ENCODE measurements at regions not wholly inside any gene's neighbourhood (a gene's known extent, or its start where the extent isn't known, plus 50 kb on each side); places are given as distances from the start of the nearest gene placed in this dataset.

DNA sequence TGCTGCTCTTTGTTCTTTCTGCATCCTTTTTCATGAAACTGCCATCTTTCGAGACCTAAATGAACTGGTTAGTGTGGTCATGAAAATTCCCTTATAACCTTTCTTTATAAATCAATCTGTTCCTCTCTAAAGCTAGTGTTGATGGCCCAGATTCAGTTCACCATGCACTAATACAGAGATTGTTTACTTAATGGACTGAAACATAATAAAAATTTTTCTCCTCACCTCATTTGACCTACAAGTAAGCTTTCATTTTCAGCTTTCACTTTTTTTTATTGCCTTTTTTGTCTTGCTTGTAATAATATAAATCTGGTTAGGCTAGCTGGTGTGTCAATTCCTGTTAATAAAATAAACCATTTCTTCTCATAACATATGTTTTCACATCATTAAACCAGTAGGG is 183.8 kb downstream of the CCDC59 start:
- DNase-seq (ENCODE audit: low spot score), result no peak

DNA sequence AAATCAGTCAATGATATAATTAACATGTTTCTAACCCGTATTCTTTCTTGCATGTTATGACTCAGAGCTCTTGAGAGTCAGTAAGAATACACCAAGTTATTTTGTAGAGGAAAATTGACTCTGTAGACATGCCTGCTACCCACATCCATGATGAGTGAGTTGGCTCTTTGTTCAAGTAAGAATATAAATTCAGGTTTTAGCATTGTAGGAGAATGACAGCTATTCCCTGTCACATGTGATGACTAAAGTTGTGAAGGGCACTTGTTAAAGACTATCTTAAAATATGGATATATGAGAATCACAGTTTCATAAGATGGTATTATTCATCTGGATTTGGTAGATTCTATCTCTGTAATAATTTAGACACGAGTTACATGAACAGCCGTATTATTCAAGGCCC is 209.1 kb downstream of the CCDC59 start:
- DNase-seq (ENCODE audit: low spot score), result no peak

- no peak for DNase-seq (ENCODE audit: low spot score)
Measured at GRCh38 chr12:82146740-82147139, 211.4 kb downstream of the CCDC59 start.

GRCh38 chr12:82144505-82144904 is 213.7 kb downstream of the CCDC59 start:
- DNase-seq (ENCODE audit: low spot score), result no peak

GRCh38 chr12:82132390-82132789 is 225.8 kb downstream of the CCDC59 start:
- no peak for DNase-seq (ENCODE audit: low spot score)

- no peak for DNase-seq (ENCODE audit: low spot score)
Measured at GRCh38 chr12:82130762-82131161, 227.4 kb downstream of the CCDC59 start.

GRCh38 chr12:82124711-82125380 is 233.3 kb downstream of the CCDC59 start:
- no peak for DNase-seq (ENCODE audit: low spot score)

DNA sequence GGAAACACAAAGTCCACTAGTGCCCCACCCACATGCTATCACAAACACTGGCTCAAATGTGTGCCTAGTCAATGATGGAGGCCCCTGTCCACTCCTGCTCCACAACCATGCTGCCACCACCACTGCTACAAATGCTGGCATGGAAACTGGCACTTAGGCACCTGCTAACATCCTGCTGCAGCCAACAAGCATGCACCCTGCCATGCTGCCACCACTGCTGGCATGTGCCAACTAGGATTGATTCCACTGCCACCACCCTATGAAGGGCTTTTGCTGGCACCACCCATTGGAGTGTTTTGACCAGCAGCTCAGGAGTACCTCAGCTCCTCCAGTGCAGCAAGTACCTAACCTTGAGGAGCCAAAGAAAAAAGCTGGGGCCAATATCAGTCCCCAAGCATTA is 236.6 kb downstream of the CCDC59 start:
- DNase-seq (ENCODE audit: low spot score), result no peak

GRCh38 chr12:82120901-82121300 is 237.3 kb downstream of the CCDC59 start:
- no peak for DNase-seq (ENCODE audit: low spot score)

GRCh38 chr12:82109243-82109642 is 248.9 kb downstream of the CCDC59 start:
- DNase-seq (ENCODE audit: low spot score), result no peak

- no peak for DNase-seq (ENCODE audit: low spot score)
Measured at GRCh38 chr12:82108615-82109014, 249.6 kb downstream of the CCDC59 start.

- DNase-seq (ENCODE audit: low spot score), result no peak
Measured at GRCh38 chr12:82099216-82099615, 259.0 kb downstream of the CCDC59 start.

- no peak for DNase-seq (ENCODE audit: low spot score)
Measured at GRCh38 chr12:82097877-82098276, 260.3 kb downstream of the CCDC59 start.

DNA sequence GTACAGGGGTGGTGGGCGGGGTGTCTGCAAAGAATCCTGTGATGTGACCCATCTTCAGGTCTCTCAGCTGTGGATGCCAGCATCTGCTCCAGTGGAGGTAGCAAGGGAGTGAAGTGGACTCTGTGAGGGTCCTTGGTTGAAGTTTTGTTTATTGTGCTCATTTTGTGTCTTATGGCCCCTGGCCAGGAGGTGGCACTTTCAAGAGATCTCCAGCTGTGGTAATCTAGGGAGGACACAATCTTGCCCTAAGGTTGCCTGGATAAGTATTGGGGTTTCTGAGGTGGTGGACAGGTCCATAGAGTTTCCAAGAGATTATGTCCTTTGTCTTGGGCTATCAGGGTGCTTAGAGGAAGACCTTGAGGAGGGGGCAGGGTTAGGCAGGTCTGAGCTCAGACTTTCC is 260.7 kb downstream of the CCDC59 start:
- DNase-seq (ENCODE audit: low spot score), result no peak

GRCh38 chr12:82090165-82090564 is 268.0 kb downstream of the CCDC59 start:
- no peak for DNase-seq (ENCODE audit: low spot score)

DNA sequence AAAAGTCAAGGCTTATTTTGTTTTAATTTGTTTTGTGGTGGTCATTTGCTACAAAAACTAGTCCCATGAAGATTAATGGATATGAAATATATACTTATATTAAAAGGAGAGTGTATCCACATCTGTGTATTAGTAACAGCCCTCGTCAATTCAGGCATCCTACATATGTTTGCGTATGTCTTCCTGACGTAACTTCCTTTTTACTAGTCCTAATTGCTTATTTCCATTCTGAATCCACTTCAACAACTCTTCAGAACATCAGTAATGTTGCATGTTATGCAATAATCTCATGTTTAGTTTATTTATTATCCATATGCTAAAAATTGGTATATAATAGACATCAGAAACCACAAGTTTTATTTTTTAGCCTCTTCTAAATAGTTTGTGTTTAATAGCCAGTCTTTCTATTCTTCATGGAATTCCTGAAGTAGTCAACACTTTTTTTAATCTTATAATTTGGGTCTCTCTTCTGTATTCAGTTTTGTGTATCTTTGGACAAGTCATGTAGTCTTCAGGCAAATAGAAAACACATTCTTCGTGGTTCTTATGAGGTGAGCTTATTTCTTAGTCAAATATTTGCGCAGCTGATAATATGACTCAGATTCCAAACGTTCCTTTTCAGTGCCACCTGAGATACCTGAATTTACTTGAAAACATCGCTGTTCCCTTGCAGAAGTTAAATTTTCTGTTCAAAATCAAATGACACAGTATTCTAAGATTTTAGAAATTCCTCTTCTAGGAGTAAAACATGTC is 268.6 kb downstream of the CCDC59 start:
- no peak for DNase-seq (ENCODE audit: low spot score)

DNA sequence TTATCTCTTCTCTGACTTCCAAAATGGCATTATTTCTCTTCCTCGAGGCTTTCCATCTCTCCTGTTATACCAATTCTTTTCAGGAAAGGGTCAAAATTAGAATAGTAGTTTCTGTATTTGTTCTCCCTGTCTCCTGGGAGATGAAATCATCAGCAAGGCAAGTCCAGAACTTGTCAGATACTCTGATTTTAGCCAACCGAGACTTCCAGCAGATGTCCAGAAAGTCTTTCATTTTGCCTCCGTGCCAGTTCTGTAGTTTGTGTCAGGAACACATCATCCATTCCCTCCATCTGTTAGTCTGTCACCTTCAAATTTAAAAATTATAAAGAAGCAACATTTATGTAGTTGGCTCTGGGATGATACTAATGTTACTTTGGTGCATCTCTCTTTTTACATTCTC is 275.7 kb downstream of the CCDC59 start:
- no peak for DNase-seq (ENCODE audit: low spot score)

- DNase-seq (ENCODE audit: low spot score), result no peak
Measured at GRCh38 chr12:82069931-82070514, 288.2 kb downstream of the CCDC59 start.

DNA sequence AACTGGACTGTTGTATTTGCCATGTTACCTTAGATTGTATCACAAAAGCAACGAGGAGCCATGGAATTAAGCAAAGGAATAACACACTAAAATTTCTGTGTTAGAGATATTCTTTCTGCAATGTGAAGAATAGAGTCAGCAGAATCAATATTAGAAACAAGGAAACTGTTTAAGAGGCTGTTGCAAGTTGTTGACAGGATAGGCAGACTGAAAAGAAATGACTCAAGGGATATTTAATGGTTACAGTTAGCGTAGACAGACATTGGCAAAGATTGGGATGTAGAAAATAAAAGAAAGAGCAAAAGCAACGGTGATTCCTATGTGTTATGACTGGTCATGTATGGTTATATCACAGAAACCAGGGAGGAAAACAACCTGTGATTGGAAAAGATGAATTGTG is 299.0 kb upstream of the PPFIA2 start:
- no peak for DNase-seq (ENCODE audit: low spot score)

GRCh38 chr12:82057770-82058169 is 298.6 kb upstream of the PPFIA2 start:
- DNase-seq (ENCODE audit: low spot score), result no peak

DNA sequence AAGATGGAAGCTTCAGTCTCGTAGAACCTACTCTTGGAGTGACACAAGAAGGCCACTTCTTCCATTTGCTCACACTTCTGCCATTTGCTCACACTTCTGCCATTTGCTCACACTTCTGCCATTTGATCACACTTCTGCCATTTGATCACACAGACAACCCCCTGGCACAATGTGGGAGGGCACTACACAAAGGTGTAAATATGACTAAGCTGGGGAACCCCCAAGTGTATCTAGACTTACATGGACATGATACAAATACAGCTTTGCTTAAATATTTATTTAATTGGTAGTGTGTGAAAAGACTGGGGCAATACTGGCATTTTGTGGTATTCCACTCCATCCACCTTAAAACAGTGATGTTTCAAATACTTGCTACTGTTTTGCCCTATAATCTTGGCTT is 296.2 kb upstream of the PPFIA2 start:
- DNase-seq (ENCODE audit: low spot score), result no peak

GRCh38 chr12:82054566-82054965 is 295.4 kb upstream of the PPFIA2 start:
- DNase-seq (ENCODE audit: low spot score), result no peak

- no peak for DNase-seq (ENCODE audit: low spot score)
Measured at GRCh38 chr12:82047446-82047845, 288.3 kb upstream of the PPFIA2 start.

All from activated CD4-positive, alpha-beta T cell treated with anti-CD3 and anti-CD28 coated beads, Interleukin-2, Interleukin-4, amounts not matched to agents 100 ng/mL and 50 ng/mL, durations not matched to agents 16 hours and 8 hours (primary cell).